Thoracic aorta (tissue), 2 donors: ENCODE measurements at regions not wholly inside any gene's neighbourhood (a gene's known extent, or its start where the extent isn't known, plus 50 kb on each side); places are given as distances from the start of the nearest gene placed in this dataset.

Source experiments
- ATAC-seq: fragments of 150-250 bp; one replicate; pipeline ENCODE4 v1.8.0; 2017; ENCODE audit warnings: low read depth; ENCODE audit not compliant: insufficient number of reproducible peaks, low FRiP score
- DNase-seq: peaks from one replicate; pipeline ENCODE4 v3.0.0-alpha.2; 2020; ENCODE audit warnings: low spot score
- H3K27ac ChIP-seq, 2 donors: fragments of 200-600 bp; sonication (generic); 1 replicate in 1 of 2; 2 replicates in 1 of 2; pipeline ENCODE4 v1.5.1; 2016; ENCODE audit warnings: mild to moderate bottlenecking in 2 of 2, moderate library complexity in 2 of 2
- H3K27me3 ChIP-seq: fragments of 200-600 bp; sonication (generic); replicated peaks from 2 replicates; pipeline ENCODE4 v1.6.0; 2016; ENCODE audit warnings: mild to moderate bottlenecking; ENCODE audit not compliant: insufficient read depth
- H3K36me3 ChIP-seq: fragments of 200-600 bp; sonication (generic); one replicate; pipeline ENCODE4 v1.5.1; 2016
- H3K4me1 ChIP-seq, 2 donors: fragments of 200-600 bp; sonication (generic); 1 replicate in 1 of 2; 2 replicates in 1 of 2; pipeline versions ENCODE4 v1.5.1 to v1.6.0; 2016; ENCODE audit warnings: low read depth in 2 of 2, mild to moderate bottlenecking in 1 of 2; ENCODE audit not compliant: control insufficient read depth in 1 of 2
- H3K4me3 ChIP-seq: fragments of 200-600 bp; sonication (generic); 2 replicates; pipeline ENCODE4 v1.5.1; 2016; ENCODE audit warnings: mild to moderate bottlenecking
- H3K9me3 ChIP-seq: fragments of 200-600 bp; sonication (generic); 2 replicates; pipeline ENCODE4 v1.5.1; 2016
- CTCF ChIP-seq: fragments of 200-600 bp; sonication (generic); IDR thresholded peaks from one replicate; pipeline ENCODE4 v1.5.1; 2019; ENCODE audit warnings: antibody characterized with exemption

- H3K4me1 ChIP-seq: peaks cover 12 to 22% of the 10 kb centered on the region in 2 donors
- H3K27me3 ChIP-seq: no peaks in the 10 kb centered on the region
- DNase-seq: no peak
- H3K27ac ChIP-seq: peak overlapping the region; percentile 64 to 76
- no peak overlapping the region for H3K4me3 ChIP-seq
- no peaks in the 10 kb centered on the region for H3K9me3 ChIP-seq
- no peaks in the 10 kb centered on the region for H3K36me3 ChIP-seq
- TF ChIP-seq CTCF: no peak
- ATAC-seq: no peak
These were observed 207.6 kb downstream of the DAD1 start for GRCh38 chr14:22381408-22381760.

GRCh38 chr14:22380571-22381407 lies 208.2 kb downstream of the DAD1 start:
- H3K36me3 ChIP-seq: no peaks in the 10 kb centered on the region
- peaks cover 12 to 22% of the 10 kb centered on the region in 2 donors for H3K4me1 ChIP-seq
- ATAC-seq: peak; percentile 88
- DNase-seq: no peak
- H3K9me3 ChIP-seq: no peaks in the 10 kb centered on the region
- peak overlapping the region; percentile 64 to 76 for H3K27ac ChIP-seq
- no peaks in the 10 kb centered on the region for H3K27me3 ChIP-seq
- H3K4me3 ChIP-seq: peak overlapping the region; percentile 29
- TF ChIP-seq CTCF: no peak

GRCh38 chr14:22379727-22380126 lies 209.3 kb downstream of the DAD1 start:
- no peak for DNase-seq
- peak overlapping the region; percentile 64 to 76 for H3K27ac ChIP-seq
- no peaks in the 10 kb centered on the region for H3K36me3 ChIP-seq
- no peak for TF ChIP-seq CTCF
- no peak overlapping the region for H3K4me3 ChIP-seq
- peaks cover 12 to 22% of the 10 kb centered on the region in 2 donors for H3K4me1 ChIP-seq
- no peaks in the 10 kb centered on the region for H3K9me3 ChIP-seq
- H3K27me3 ChIP-seq: no peaks in the 10 kb centered on the region
- peak; percentile 35 for ATAC-seq

- no peak overlapping the region for H3K4me3 ChIP-seq
- no peaks in the 10 kb centered on the region for H3K9me3 ChIP-seq
- ATAC-seq: no peak
- no peaks in the 10 kb centered on the region for H3K27me3 ChIP-seq
- no peak for TF ChIP-seq CTCF
- peaks cover 12 to 22% of the 10 kb centered on the region in 2 donors for H3K4me1 ChIP-seq
- no peak overlapping the region for H3K27ac ChIP-seq
- H3K36me3 ChIP-seq: no peaks in the 10 kb centered on the region
- DNase-seq: no peak
These were observed 210.8 kb downstream of the DAD1 start for GRCh38 chr14:22378181-22378580.

GRCh38 chr14:22375321-22375930 lies 213.6 kb downstream of the DAD1 start:
- peaks cover 16 to 24% of the 10 kb centered on the region in 2 donors for H3K4me1 ChIP-seq
- H3K9me3 ChIP-seq: no peaks in the 10 kb centered on the region
- no peak overlapping the region for H3K4me3 ChIP-seq
- TF ChIP-seq CTCF: peak; percentile 43
- no peaks in the 10 kb centered on the region for H3K36me3 ChIP-seq
- DNase-seq: no peak
- H3K27ac ChIP-seq: no peak overlapping the region
- H3K27me3 ChIP-seq: no peaks in the 10 kb centered on the region
- ATAC-seq: no peak
